Suppressor macrophage treated with lipopolysaccharide for 1 hour (primary cell): ENCODE measurements at regions not wholly inside any gene's neighbourhood (a gene's known extent, or its start where the extent isn't known, plus 50 kb on each side); places are given as distances from the start of the nearest gene placed in this dataset.
"Not testable (repeated sequence)": the region's sequence is repeated elsewhere in the genome, so short reads cannot be mapped to it uniquely, and the experiment has no call there.

Source experiments
- DNase-seq, 3 donors: peaks; one replicate each; pipeline ENCODE4 v3.0.0-alpha.2; 2020 to 2022

DNA sequence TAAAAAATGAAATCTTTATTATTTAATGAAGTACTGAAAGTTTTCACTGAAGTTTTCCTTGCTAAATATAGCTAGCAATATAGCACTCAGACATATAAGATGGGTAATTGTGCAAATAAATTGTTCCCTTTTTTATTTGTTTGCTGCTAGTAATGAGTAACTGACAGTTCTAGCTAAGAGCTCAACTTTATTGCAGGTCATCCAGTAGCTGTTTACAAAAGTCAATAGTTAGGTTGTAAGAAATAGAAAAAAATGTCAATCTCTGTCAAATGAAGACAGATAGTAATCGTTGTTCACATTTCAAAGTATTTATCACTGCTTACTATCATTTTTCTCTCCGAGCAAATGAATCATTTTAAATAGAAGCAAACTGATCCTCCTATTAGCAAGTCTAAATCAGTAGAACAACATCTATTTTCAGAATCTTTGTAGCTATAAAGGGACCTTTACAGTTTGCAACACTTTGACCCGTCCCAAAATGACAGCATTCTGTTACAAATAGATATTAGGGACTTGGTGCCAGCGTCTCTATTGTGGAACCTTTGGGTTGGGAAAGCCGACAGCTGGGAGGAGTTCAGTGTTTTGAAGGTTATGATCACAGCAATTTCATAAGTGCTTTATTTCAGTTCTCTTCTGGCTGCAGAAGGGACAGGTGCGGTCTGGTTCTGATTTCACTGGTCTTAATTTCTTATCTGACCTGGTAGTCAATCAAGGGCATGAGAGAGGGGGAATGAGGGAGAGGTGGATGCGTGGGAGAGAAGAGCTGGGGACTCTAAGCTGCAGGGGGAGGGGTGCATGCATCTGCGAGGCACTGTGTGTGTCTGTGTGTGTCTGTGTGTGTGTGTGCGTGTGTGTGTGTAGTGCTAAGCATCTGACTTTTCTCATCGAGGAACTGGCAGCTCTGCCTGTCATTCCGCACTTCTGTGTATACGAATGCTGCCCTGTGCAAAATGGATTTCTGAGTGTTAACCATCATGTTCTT lies 227.9 kb upstream of the PITX2 start:
- no peak for DNase-seq

DNA sequence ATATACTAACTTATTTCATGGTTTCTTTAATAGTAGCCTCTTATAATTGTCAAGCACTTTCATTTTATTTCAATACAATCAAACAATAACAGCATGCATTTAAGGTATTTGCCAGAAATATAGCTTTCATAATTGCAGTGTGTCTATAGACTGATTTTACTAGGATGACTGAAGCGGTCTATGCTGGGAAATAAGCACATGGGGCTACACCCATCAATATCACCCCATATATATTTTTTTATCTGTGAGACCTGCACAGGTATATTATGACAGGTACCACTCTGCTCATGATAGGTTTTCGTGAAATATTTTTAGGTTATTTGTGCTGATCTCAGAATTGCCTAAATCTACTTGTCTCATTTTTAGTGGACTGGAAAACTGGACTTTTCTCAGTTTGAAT lies 229.1 kb upstream of the PITX2 start:
- no peak for DNase-seq

- DNase-seq: no peak
Observed at GRCh38 chr4:110852793-110853192, 229.9 kb upstream of the PITX2 start.

- DNase-seq: no peak
Observed at GRCh38 chr4:110853242-110853641, 230.4 kb upstream of the PITX2 start.

- DNase-seq: no peak
Observed at GRCh38 chr4:110854021-110854678, 231.3 kb upstream of the PITX2 start.

DNA sequence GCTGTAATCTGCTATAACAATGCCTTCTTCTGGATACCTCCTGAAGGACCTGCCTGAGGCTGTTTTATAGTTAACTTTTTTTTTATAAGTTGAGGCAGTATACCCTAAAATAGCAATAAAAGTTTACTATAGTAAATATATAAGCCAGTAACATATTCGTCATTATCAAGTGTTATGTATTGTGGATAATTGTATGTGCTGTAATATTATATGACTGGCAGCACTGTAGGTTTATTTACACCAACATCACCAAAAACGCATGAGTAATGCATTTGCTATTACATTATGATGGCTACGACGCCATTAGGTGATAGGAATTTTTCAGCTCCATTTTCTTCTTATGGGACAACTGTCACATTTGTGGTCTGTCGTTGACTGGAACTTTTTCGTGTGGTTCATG lies 237.2 kb upstream of the PITX2 start:
- no peak for DNase-seq

GRCh38 chr4:110860901-110861300 lies 238.0 kb upstream of the PITX2 start:
- DNase-seq: no peak

DNA sequence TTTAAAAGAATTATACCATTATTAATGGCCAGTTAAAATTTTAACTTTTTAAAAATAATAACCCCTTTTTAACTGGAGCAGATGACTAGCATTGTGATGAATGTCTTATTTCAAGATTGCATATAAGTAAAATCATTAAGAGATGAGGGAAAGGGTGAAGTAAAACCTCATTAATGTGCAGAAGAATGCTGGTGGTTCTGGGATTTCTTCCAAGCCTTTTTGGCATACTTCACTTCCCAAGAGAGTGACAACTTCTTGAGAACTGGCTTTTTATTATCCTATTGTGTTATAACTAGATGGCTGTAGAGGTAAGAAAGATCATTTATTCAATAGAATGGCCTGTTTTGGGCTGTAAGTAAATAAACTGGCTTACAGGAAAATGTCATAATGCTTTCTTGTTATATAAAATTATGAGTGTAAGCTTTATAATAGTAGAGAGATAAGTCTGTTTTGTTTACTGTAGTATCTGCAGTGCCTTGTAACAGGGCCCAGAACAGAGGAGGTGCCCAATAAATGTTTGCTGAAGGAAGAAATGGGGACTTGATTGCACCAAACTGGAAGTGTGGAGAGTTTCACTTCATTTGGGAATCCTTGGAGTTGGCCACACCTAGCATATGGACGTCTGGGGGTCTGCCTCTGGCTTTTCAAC lies 242.9 kb upstream of the PITX2 start:
- no peak for DNase-seq

DNA sequence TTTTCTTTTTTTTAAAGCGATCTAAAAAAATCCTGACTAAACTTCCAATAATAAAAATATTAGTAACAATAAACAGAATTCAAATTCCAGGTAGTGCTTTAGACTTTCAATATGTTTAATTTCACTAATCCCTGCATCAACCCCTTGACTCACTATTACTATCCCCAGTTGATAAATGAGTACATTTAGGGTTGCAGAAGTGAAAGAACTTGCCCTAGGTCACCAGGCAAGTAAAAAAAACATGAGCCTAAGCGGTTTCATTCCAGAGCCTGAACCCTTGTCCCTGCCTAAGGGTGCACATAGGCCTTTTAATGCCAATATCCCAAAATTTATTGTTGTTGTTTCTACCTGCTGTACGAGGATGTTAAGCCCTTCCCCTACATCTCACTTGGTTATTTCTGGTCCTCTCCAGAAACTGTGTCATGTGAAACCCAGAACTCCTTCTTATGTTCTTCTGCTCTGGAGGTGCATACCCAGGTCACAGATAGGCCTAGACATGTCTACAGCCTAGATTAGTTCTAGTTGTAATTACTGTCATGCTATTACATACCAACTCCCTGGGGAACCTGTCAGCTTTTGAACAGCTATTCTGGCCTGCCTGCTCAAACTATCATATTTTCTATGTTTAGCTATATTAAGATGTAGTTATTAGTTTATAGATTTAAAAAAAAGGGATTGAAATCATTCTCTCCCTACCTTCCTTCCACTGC lies 244.5 kb upstream of the PITX2 start:
- no peak for DNase-seq

GRCh38 chr4:110867981-110868720 lies 245.3 kb upstream of the PITX2 start:
- no peak for DNase-seq

DNA sequence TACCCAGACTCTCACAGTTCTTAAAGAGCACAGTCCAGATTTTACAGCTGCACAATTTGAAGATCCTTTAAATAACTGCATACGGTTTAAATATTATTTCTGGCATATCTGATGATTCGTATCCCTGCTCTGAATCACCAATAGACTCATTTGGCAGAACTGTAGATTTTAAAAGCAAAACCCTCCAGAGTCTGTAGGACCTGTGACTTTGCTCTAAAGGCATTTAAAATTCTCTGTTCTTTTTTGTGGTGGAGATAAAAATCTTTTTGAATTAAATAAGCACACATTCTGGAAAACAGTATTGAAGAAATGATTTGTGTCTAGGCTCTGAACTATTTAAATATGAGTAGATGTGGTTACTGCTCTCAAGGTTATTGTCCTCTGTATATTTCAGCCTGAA lies 246.2 kb upstream of the PITX2 start:
- DNase-seq: no peak

DNA sequence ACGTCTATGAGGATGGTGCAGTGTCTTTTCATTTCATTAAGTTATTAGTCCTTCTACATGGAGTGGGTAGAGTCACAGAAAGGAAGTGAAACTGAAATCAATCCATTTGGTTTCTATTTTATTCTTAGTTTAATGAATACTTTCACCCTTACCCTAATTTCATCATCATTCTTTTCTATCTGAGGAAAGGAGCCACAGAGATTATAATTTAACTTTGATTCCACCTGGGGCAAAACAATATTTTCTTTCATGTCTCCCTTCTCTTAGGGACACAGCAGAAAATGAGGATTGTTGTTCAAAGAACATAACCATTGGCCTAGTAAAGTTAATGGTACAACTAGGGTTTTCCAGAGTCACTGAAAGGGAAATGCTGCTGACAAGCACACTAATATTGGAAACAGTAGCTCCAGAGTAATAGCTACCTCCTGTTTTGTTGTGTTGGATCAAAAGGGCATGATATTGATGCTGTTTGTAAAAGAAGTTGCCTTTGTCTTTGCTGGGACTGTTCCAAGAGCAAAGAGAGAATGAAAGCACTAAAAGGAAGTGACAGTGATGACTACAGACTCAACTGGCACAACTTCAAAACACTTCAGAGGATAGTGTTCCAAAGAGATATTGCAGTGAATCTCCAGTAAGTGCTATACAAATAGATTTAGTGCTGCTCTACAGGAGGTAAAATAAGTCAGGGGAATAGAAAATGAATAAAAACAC lies 247.1 kb upstream of the PITX2 start:
- peak; percentile 1 to 25 (median 8) for DNase-seq

DNA sequence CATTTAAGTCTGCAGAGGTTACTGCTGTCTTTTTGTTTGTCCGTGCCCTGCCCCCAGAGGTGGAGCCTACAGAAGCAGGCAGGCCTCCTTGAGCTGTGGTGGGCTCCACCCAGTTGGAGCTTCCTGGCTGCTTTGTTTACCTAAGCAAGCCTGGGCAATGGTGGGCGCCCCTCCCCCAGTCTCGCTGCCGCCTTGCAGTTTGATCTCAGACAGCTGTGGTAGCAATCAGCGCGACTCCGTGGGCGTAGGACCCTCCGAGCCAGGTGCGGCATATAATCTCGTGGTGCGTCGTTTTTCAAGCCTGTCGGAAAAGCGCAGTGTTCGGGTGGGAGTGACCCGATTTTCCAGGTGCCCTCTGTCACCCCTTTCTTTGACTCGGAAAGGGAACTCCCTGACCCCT lies 253.3 kb upstream of the PITX2 start:
- not testable (repeated sequence) for DNase-seq

DNA sequence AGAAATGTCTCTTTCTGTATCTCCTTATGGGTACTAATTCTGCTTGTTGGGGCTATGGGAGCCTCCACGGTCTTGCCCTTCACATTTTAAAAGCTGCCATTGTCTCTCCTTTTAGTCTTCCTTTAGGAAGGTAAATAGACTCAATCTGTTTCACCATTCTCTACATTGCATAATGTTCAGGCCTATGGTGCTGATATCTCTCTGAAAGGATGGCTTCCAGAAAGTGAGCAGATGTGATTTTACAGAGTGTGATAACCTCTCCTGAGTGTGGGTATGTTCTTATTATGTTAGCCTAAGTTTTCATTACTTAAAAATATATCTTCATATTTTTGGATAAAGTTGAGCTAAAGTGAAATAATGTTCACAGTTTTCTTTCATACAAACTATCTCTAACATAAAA lies 254.0 kb upstream of the PITX2 start:
- no peak for DNase-seq

DNA sequence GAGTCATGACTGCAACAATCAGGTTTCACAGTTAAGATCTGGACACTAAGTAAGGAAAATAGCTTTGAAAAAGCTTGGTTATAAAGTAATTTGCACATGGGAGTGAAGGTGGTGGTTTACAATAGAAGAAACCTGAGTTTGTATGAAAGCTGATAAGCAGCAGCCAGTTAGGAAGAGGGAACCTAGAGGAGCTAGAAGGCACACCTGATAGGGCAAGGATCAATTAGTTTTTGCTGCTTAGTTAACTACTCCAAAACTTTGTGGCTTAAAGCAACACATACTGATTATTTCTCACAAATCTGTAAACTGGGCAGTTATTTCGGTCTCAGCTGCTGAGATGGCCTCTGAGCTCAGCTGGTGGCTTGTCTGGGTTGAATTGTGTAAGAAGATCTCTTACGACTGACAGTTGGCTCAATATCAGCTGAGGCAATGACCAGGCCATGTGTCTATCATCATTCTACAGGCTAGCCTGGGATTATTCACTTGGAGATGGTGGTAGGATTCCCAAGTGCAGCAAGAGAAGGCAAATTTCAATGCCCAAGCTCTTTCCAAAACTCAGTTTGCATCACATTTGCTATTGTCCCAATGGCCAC lies 255.0 kb upstream of the PITX2 start:
- no peak for DNase-seq

DNA sequence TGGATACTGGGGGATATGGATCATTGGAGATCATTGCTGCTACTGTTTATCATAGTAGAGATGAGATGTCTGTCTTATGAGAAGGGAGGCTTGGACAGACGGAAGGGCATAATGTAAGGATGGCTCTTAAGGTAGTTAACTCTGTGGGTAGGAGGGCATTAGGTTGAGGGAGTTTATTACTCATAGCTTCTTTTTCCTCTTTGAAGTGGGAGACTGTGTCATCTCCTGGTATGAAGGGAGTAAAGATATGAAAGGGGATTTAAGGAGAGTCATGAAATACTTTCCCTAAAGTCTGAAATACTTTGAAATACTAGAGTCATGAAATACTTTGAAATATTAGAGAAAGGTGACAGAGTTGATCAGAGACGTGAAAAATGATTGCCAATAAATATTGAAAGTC lies 255.5 kb upstream of the PITX2 start:
- no peak for DNase-seq

GRCh38 chr4:110878956-110879355 lies 256.1 kb upstream of the PITX2 start:
- no peak for DNase-seq

- DNase-seq: no peak
Observed at GRCh38 chr4:110886270-110886669, 263.4 kb upstream of the PITX2 start.

GRCh38 chr4:110886856-110887255 lies 264.0 kb upstream of the PITX2 start:
- no peak for DNase-seq

DNA sequence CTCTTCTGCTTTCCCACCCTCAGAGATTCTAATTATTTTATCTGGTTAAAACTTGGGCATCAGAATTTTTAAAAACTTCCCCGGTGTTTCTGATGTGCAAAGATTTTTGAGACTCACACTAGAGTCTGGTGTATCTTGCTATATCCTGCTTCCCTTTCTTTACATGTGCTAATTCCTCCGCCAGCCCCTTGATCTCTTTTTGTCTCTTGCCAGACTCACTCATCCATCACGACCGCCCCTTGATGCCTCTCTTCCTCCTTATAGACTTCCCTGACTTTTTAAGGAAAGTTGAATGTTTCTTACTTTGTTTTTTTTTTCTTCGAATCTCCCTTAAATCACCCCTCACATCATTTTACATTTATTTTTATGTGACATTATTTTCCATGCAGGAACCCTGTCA lies 274.9 kb upstream of the PITX2 start:
- DNase-seq: no peak

- no peak for DNase-seq
Observed at GRCh38 chr4:110898290-110898689, 275.4 kb upstream of the PITX2 start.
